HL-60 (cell line): ENCODE measurements at regions not wholly inside any gene's neighbourhood (a gene's known extent, or its start where the extent isn't known, plus 50 kb on each side); places are given as distances from the start of the nearest gene placed in this dataset.
"Not testable (repeated sequence)": the region's sequence is repeated elsewhere in the genome, so short reads cannot be mapped to it uniquely, and the experiment has no call there.

Experiments
- DNase-seq, 2 experiments: peaks; one replicate each; pipeline ENCODE4 v3.0.0-alpha.2; 2010 to 2020; ENCODE audit warnings: low read depth in 1 of 2, low spot score in 1 of 2
- H3K27ac ChIP-seq: fragments of 250-450 bp; sonication (Bioruptor Pico); replicated peaks from 2 replicates; pipeline ENCODE4 v1.5.1; 2020; ENCODE audit warnings: mild to moderate bottlenecking, moderate library complexity
- H3K27me3 ChIP-seq: fragments of 250-450 bp; sonication (Bioruptor Pico); 2 replicates; pipeline ENCODE4 v1.5.1; 2021; ENCODE audit warnings: mild to moderate bottlenecking, moderate library complexity; ENCODE audit not compliant: insufficient read depth, poor library complexity, severe bottlenecking
- H3K4me3 ChIP-seq: replicated peaks from 2 replicates; pipeline ENCODE4 v1.5.1; 2011; ENCODE audit warnings: mild to moderate bottlenecking, control low read depth, low read length; ENCODE audit not compliant: insufficient read depth
- GABPA ChIP-seq: IDR thresholded peaks from 2 replicates; pipeline ENCODE4 v1.6.1; 2012; ENCODE audit warnings: low read depth
- POLR2AphosphoS5 ChIP-seq: IDR thresholded peaks from 2 replicates; pipeline ENCODE4 v1.6.1; 2012; ENCODE audit warnings: low read depth
- SPI1 ChIP-seq: IDR thresholded peaks from 2 replicates; pipeline ENCODE4 v1.6.1; 2012; ENCODE audit warnings: low read depth, mild to moderate bottlenecking, borderline replicate concordance
- TF ChIP-seq, protein P1 (sequence below): IDR thresholded peaks from one replicate; pipeline ENCODE4 v1.5.1; 2011; ENCODE audit warnings: low read length, control low read depth, inconsistent platforms; ENCODE audit not compliant: insufficient read depth
- TF ChIP-seq, protein P2 (sequence below): IDR thresholded peaks from 2 replicates; pipeline ENCODE4 v1.6.1; 2012; ENCODE audit warnings: low read depth; ENCODE audit not compliant: insufficient replicate concordance

DNA sequence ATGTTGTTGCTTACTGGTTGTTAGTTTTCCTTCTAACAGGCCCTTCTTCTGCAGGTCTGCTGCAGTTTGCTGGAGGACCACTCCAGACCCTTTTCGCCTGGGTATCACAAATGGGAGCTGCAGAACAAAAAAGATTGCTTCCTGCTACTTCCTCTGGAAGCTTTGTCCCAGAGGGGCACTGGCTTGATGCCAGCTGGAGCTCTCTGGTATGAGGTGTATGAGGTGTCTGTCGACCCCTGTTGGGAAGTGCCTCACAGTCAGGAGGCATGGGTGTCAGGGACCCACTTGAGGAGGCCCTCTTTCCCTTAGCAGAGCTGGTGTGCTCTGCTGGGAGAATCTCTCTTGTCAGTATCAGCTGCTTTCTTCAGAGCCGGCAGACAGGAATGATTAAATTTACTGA lies 127.4 kb upstream of the EDA2R start:
- H3K4me3 ChIP-seq, result no peak overlapping the region
- no peaks in the 10 kb centered on the region for H3K27me3 ChIP-seq
- TF ChIP-seq, protein P1, sequence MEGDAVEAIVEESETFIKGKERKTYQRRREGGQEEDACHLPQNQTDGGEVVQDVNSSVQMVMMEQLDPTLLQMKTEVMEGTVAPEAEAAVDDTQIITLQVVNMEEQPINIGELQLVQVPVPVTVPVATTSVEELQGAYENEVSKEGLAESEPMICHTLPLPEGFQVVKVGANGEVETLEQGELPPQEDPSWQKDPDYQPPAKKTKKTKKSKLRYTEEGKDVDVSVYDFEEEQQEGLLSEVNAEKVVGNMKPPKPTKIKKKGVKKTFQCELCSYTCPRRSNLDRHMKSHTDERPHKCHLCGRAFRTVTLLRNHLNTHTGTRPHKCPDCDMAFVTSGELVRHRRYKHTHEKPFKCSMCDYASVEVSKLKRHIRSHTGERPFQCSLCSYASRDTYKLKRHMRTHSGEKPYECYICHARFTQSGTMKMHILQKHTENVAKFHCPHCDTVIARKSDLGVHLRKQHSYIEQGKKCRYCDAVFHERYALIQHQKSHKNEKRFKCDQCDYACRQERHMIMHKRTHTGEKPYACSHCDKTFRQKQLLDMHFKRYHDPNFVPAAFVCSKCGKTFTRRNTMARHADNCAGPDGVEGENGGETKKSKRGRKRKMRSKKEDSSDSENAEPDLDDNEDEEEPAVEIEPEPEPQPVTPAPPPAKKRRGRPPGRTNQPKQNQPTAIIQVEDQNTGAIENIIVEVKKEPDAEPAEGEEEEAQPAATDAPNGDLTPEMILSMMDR, result no peak
- DNase-seq, result no peak
- H3K27ac ChIP-seq, result no peak overlapping the region

DNA sequence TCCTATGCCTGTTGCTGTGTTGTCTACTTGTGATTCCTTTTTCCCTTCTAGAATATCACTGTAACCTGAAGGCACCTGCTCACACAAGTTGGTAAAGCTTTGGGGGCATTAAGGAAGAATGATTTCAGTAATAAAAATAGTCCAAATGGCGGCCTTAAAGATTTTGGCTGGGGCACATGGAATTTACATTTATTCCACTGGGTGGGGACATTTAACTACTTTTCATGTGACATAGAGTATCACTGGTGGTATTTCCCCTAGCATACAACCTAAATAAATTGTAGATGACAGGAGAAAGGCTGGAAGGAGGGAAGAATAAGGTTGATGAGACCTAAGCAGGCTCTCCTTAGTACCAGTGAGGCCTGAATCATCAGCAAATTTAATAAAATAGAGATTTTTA lies 121.8 kb upstream of the EDA2R start:
- Histone ChIP-seq H3K4me3 (no peak overlapping the region), H3K27me3 (no peaks in the 10 kb centered on the region), H3K27ac (no peak overlapping the region)
- TF ChIP-seq, protein P1, result no peak
- no peak for TF ChIP-seq POLR2AphosphoS5
- TF ChIP-seq, protein P2, sequence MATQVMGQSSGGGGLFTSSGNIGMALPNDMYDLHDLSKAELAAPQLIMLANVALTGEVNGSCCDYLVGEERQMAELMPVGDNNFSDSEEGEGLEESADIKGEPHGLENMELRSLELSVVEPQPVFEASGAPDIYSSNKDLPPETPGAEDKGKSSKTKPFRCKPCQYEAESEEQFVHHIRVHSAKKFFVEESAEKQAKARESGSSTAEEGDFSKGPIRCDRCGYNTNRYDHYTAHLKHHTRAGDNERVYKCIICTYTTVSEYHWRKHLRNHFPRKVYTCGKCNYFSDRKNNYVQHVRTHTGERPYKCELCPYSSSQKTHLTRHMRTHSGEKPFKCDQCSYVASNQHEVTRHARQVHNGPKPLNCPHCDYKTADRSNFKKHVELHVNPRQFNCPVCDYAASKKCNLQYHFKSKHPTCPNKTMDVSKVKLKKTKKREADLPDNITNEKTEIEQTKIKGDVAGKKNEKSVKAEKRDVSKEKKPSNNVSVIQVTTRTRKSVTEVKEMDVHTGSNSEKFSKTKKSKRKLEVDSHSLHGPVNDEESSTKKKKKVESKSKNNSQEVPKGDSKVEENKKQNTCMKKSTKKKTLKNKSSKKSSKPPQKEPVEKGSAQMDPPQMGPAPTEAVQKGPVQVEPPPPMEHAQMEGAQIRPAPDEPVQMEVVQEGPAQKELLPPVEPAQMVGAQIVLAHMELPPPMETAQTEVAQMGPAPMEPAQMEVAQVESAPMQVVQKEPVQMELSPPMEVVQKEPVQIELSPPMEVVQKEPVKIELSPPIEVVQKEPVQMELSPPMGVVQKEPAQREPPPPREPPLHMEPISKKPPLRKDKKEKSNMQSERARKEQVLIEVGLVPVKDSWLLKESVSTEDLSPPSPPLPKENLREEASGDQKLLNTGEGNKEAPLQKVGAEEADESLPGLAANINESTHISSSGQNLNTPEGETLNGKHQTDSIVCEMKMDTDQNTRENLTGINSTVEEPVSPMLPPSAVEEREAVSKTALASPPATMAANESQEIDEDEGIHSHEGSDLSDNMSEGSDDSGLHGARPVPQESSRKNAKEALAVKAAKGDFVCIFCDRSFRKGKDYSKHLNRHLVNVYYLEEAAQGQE, result no peak
- TF ChIP-seq GABPA, result no peak
- TF ChIP-seq SPI1, result no peak
- DNase-seq, result no peak

DNA sequence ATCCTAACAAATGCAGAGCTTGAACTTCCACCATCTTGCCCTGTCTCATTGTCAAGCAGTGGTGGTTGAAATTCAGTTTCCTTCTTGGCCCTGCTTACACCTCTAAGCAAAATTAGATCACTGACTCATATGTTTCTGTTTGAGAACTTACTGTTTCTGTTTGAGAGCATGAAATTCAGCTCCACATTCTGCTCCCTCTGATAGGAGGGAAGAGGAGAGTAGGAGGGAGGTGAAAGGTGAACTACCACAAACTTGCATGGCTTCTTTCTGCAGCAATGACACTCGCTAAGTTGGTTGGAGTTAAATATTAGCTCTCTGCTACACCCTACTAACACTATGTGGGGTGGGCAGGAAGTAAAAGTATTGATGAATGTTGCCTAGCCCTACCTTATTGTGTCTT lies 117.8 kb upstream of the EDA2R start:
- TF ChIP-seq, protein P2, result no peak
- TF ChIP-seq SPI1 (no peak), POLR2AphosphoS5 (no peak), GABPA (no peak)
- TF ChIP-seq, protein P1, result no peak
- H3K27ac ChIP-seq, result no peak overlapping the region
- no peaks in the 10 kb centered on the region for H3K27me3 ChIP-seq
- H3K4me3 ChIP-seq, result no peak overlapping the region
- no peak for DNase-seq

DNA sequence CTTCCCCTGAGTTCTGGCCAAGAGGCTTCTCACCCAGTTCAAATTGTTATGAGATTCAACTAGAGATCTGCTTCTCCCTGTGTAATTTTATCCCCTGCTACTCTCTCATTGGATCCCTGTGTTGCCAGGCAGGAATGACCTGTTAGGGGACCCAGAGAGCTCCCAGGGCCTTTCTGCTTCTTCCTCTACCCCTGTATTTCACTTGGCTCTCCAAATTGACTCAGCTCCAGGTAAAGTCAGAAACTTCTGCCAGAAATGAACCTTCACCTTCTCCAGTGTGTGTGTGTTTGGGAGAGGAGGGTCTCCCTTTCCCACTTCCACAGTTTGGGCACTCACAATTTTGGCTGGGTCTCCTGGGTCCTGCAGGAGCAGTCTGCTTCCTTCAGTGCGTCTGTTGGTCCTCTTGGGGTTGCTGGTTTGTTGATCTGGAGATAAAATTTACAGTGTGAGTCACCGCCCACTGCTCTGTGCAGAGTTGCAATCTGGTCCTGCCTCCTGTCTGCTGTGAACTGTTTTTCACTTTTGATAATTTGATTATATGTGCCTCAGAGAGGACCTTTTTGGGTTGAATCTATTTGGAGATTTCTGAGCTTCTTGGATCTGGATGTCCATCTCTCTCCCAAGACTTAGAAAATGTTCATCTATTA lies 112.4 kb upstream of the EDA2R start:
- Histone ChIP-seq H3K4me3 (no peak overlapping the region), H3K27ac (no peak overlapping the region), H3K27me3 (no peaks in the 10 kb centered on the region)
- no peak for TF ChIP-seq POLR2AphosphoS5
- TF ChIP-seq SPI1, result no peak
- TF ChIP-seq, protein P2, result no peak
- TF ChIP-seq, protein P1, result no peak
- no peak for TF ChIP-seq GABPA
- DNase-seq, result no peak

DNA sequence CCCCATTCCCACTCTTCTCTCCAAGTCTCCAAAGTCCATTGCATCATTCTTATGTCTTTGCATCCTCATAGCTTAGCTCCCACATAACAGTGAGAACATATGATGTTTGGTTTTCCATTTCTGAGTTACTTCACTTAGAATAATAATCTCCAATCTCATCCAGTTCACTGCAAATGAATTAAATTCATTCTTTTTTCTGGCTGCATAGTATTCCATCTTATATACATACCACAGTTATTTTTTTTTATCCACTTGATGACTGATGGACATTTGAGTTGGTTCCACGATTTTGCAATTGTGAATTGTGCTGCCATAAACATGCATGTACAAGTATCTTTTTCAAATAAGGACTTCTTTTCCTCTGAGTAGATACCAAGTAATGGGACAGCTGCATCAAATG lies 105.6 kb upstream of the EDA2R start:
- DNase-seq, H3K27ac ChIP-seq, H3K27me3 ChIP-seq, H3K4me3 ChIP-seq: not testable (repeated sequence)
